Heart right ventricle (tissue), 16 donors: ENCODE measurements at regions not wholly inside any gene's neighbourhood (a gene's known extent, or its start where the extent isn't known, plus 50 kb on each side); places are given as distances from the start of the nearest gene placed in this dataset.

Experiments used
- ATAC-seq, 8 donors: fragments of 200-7000 bp; cut with Tn5 transposase; one replicate each; pipeline ENCODE4 v1.9.1; 2020; ENCODE audit warnings: mild to moderate bottlenecking in 8 of 8, moderate library complexity in 8 of 8, moderate number of reproducible peaks in 1 of 8
- DNase-seq, 2 donors: peaks; one replicate each; pipeline ENCODE4 v3.0.0-alpha.2; 2020
- H3K27ac ChIP-seq, 10 donors: fragments of 200-600 bp; sonication (generic) in 2 of 10; one replicate each; pipeline versions ENCODE4 v1.5.0 to v1.8.0; 2020 to 2022; ENCODE audit warnings: mild to moderate bottlenecking in 3 of 10
- H3K27me3 ChIP-seq, 7 donors: fragments of 200-600 bp; one replicate each; pipeline ENCODE4 v1.8.0; 2021 to 2022; ENCODE audit warnings: mild to moderate bottlenecking in 2 of 7
- H3K36me3 ChIP-seq, 9 donors: fragments of 200-600 bp; sonication (generic) in 1 of 9; one replicate each; pipeline versions ENCODE4 v1.5.0 to v1.8.0; 2020 to 2022; ENCODE audit warnings: mild to moderate bottlenecking in 2 of 9
- H3K4me1 ChIP-seq, 9 donors: fragments of 200-600 bp; sonication (generic) in 1 of 9; one replicate each; pipeline versions ENCODE4 v1.5.0 to v1.8.0; 2020 to 2022; ENCODE audit warnings: mild to moderate bottlenecking in 4 of 9
- H3K4me3 ChIP-seq, 10 donors: fragments of 200-600 bp; sonication (generic) in 2 of 10; one replicate each; pipeline versions ENCODE4 v1.5.0 to v1.8.0; 2020 to 2022; ENCODE audit warnings: mild to moderate bottlenecking in 7 of 10, moderate library complexity in 2 of 10
- H3K9me3 ChIP-seq, 11 donors: fragments of 200-600 bp in 10 of 11; sonication (generic) in 2 of 11; one replicate each; pipeline versions ENCODE4 v1.5.0 to v1.8.0; 2013 to 2022; ENCODE audit warnings: mild to moderate bottlenecking in 2 of 11, control low read depth in 1 of 11, moderate library complexity in 1 of 11
- CTCF ChIP-seq, 9 donors: fragments of 200-600 bp; sonication (generic) in 2 of 9; IDR thresholded peaks; one replicate each; pipeline versions ENCODE4 v1.5.0 to v1.8.0; 2021 to 2022; ENCODE audit warnings: antibody characterized with exemption in 9 of 9, mild to moderate bottlenecking in 5 of 9, moderate library complexity in 1 of 9
- WGBS, 2 donors: extraction: QIAGEN DNeasy Blood & Tissue Kit; methylation state at CpG; one replicate each; pipeline ENCODE4 v1.1.7; 2013; ENCODE audit warnings: inconsistent platforms in 1 of 2; 5-methylcytosine and 5-hydroxymethylcytosine counted together
- intact Hi-C, 10 donors: fragments of 100-400 bp; cut with DNase I; formaldehyde crosslinking; loops; one replicate each; pipeline versions ENCODE4 v1.11.1 to v1.14.2; 2022
- donor health status: Arrhythmogenic right ventricular cardiomyopathy.
- donor health status: ischemic (EF 13 %, LVEDD 7.1; RV severe dilation, severe dysfunction).
- donor health status: healthy with polysubstance abuse.
- donor health status: DM: no; HTN: yes; CAD: no.
- donor health status: DM: no; HTN: no; CAD: no.
- donor health status: ischemic (EF 25% LVEDD 6.9; RV normal size, moderate dysfunction).
- donor health status: ischemic (EF 25% LVEDD 5.7; RV mildly dilated, moderate dysfunction).
- donor health status: healthy.
- donor health status: DM: yes; HTN: yes; CAD: no.
- donor health status: Ischemic cardiomyopathy.
- donor health status: ischemic (EF 35%, LVEDD 5.7; RV mildly dilated, moderate dysfunction).
- donor health status: nonischemic (EF 11% LVEDD 7.7; RV severe dilation, severe dysfunction).
- donor health status: DM: yes; HTN: yes; CAD: no.
- donor health status: PGD.
- donor health status: ischemic (EF 29% LVEDD 5.4; RV normal size, mild dysfunction).
- donor health status: nonischemic (EF 23%, LVEDD 6.1; RV moderate dilation, normal function).

- no peak overlapping the region for H3K4me3 ChIP-seq
- 41 to 46% methylated on average over 9 of the region's 9 CpGs for WGBS, 2 donors
- no peaks in the 10 kb centered on the region for H3K36me3 ChIP-seq
- H3K27ac ChIP-seq, result no peak overlapping the region
- no peak for ATAC-seq
- H3K9me3 ChIP-seq, result peaks cover 0 to 3% (median 0%) of the 10 kb centered on the region in 11 donors
- no peaks in the 10 kb centered on the region for H3K4me1 ChIP-seq
- peaks cover 0 to 39% (median 28%) of the 10 kb centered on the region in 7 donors for H3K27me3 ChIP-seq
- TF ChIP-seq CTCF (IDR thresholded peaks at IDR 0.05), result no peak
- intact Hi-C loops, result no loop called here
- DNase-seq, result no peak
Measured at GRCh38 chr14:95765051-95765450, 51.1 kb upstream of the TCL1A start.

GRCh38 chr14:95763875-95764274, 50.0 kb upstream of the TCL1A start:
- peaks cover 0 to 3% (median 0%) of the 10 kb centered on the region in 11 donors for H3K9me3 ChIP-seq
- intact Hi-C loops, result no loop called here
- 90 to 92% methylated on average over 3 of the region's 3 CpGs for WGBS, 2 donors
- H3K4me1 ChIP-seq, result no peaks in the 10 kb centered on the region
- H3K27me3 ChIP-seq, result peaks cover 0 to 48% (median 35%) of the 10 kb centered on the region in 7 donors
- DNase-seq, result no peak
- no peak overlapping the region for H3K27ac ChIP-seq
- H3K36me3 ChIP-seq, result no peaks in the 10 kb centered on the region
- H3K4me3 ChIP-seq, result no peak overlapping the region
- no peak for TF ChIP-seq CTCF (IDR thresholded peaks at IDR 0.05)
- ATAC-seq, result no peak
